ENCODE measurements at regions not wholly inside any gene's neighbourhood (a gene's known extent, or its start where the extent isn't known, plus 50 kb on each side); places are given as distances from the start of the nearest gene placed in this dataset.
A peak's percentile ranks its signal among the peaks of the same experiment; 100 is the strongest.

- no peak for TF ChIP-seq POLR2A (IDR thresholded peaks at IDR 0.05)
- no peak for TF ChIP-seq POLR2AphosphoS5 (IDR thresholded peaks at IDR 0.05)
- no peak for TF ChIP-seq CTCF (IDR thresholded peaks at IDR 0.05)
- no peak overlapping the region for H3K27ac ChIP-seq
- no peaks in the 10 kb centered on the region for H3K9me3 ChIP-seq
- H3K36me3 ChIP-seq, result no peaks in the 10 kb centered on the region
- no peak overlapping the region for H3K4me3 ChIP-seq
- DNase-seq (ENCODE audit: low spot score in 2 of 2), result no peak
- intact Hi-C loops (cut with DNase I; ENCODE audit: low total_unique reads), result no loop called here
- no peaks in the 10 kb centered on the region for H3K4me1 ChIP-seq
- H3K27me3 ChIP-seq, result no peaks in the 10 kb centered on the region
These were observed 350.9 kb upstream of the TNRC6C start for GRCh38 chr17:77607606-77608005.

- DNase-seq (ENCODE audit: low spot score in 2 of 2), result no peak
- no peak for TF ChIP-seq POLR2A (IDR thresholded peaks at IDR 0.05)
- no peak for TF ChIP-seq CTCF (IDR thresholded peaks at IDR 0.05)
- TF ChIP-seq POLR2AphosphoS5 (IDR thresholded peaks at IDR 0.05), result no peak
- no peak overlapping the region for H3K27ac ChIP-seq
- H3K27me3 ChIP-seq, result no peaks in the 10 kb centered on the region
- no peaks in the 10 kb centered on the region for H3K4me1 ChIP-seq
- no peaks in the 10 kb centered on the region for H3K9me3 ChIP-seq
- no peaks in the 10 kb centered on the region for H3K36me3 ChIP-seq
- intact Hi-C loops (cut with DNase I; ENCODE audit: low total_unique reads), result no loop called here
- H3K4me3 ChIP-seq, result no peak overlapping the region
These were observed 350.1 kb upstream of the TNRC6C start for GRCh38 chr17:77608431-77608830.

- H3K36me3 ChIP-seq, result no peaks in the 10 kb centered on the region
- intact Hi-C loops (cut with DNase I; ENCODE audit: low total_unique reads), result no loop called here
- peak overlapping the region; percentile 48 to 87 for H3K27ac ChIP-seq
- TF ChIP-seq CTCF (IDR thresholded peaks at IDR 0.05), result no peak
- TF ChIP-seq POLR2AphosphoS5 (IDR thresholded peaks at IDR 0.05), result peak in 1 of 3 donors; percentile 15
- no peaks in the 10 kb centered on the region for H3K4me1 ChIP-seq
- no peaks in the 10 kb centered on the region for H3K9me3 ChIP-seq
- no peak for DNase-seq (ENCODE audit: low spot score in 2 of 2)
- H3K27me3 ChIP-seq, result no peaks in the 10 kb centered on the region
- peak overlapping the region in 2 of 3 donors; percentile 10 to 33 for H3K4me3 ChIP-seq
These were observed 348.7 kb upstream of the TNRC6C start for GRCh38 chr17:77609553-77610517.

GRCh38 chr17:77610518-77610893 lies 348.0 kb upstream of the TNRC6C start:
- H3K9me3 ChIP-seq, result no peaks in the 10 kb centered on the region
- no peaks in the 10 kb centered on the region for H3K27me3 ChIP-seq
- TF ChIP-seq POLR2A (IDR thresholded peaks at IDR 0.05), result no peak
- TF ChIP-seq POLR2AphosphoS5 (IDR thresholded peaks at IDR 0.05), result no peak
- TF ChIP-seq CTCF (IDR thresholded peaks at IDR 0.05), result no peak
- peak overlapping the region; percentile 40 to 87 for H3K27ac ChIP-seq
- intact Hi-C loops (cut with DNase I; ENCODE audit: low total_unique reads), result no loop called here
- no peaks in the 10 kb centered on the region for H3K4me1 ChIP-seq
- DNase-seq (ENCODE audit: low spot score in 2 of 2), result no peak
- H3K36me3 ChIP-seq, result no peaks in the 10 kb centered on the region
- peak overlapping the region in 2 of 3 donors; percentile 10 to 33 for H3K4me3 ChIP-seq

GRCh38 chr17:77610972-77611521 lies 347.5 kb upstream of the TNRC6C start:
- no peak for DNase-seq (ENCODE audit: low spot score in 2 of 2)

More at GRCh38 chr17:77610972-77611521, 347.5 kb upstream of the TNRC6C start:
- Histone ChIP-seq H3K27ac (peak overlapping the region; percentile 40 to 87), H3K4me1 (no peaks in the 10 kb centered on the region), H3K9me3 (no peaks in the 10 kb centered on the region), H3K4me3 (peak overlapping the region in 1 of 3 donors; percentile 33), H3K36me3 (no peaks in the 10 kb centered on the region), H3K27me3 (no peaks in the 10 kb centered on the region)
- no peak for TF ChIP-seq CTCF (IDR thresholded peaks at IDR 0.05)
- TF ChIP-seq POLR2AphosphoS5 (IDR thresholded peaks at IDR 0.05), result no peak
- no peak for TF ChIP-seq POLR2A (IDR thresholded peaks at IDR 0.05)
- intact Hi-C loops (cut with DNase I; ENCODE audit: low total_unique reads), result no loop called here

Data from breast epithelium (tissue), 4 donors.